OCI-LY3 (cell line): ENCODE measurements at regions not wholly inside any gene's neighbourhood (a gene's known extent, or its start where the extent isn't known, plus 50 kb on each side); places are given as distances from the start of the nearest gene placed in this dataset.
"Not testable (repeated sequence)": the region's sequence is repeated elsewhere in the genome, so short reads cannot be mapped to it uniquely, and the experiment has no call there.

Experiments
- H2AFZ ChIP-seq: fragments of 200-600, 300-600 bp; shearing (Covaris generic); 2 replicates; pipeline ENCODE4 v1.6.0; 2014; ENCODE audit warnings: antibody characterized with exemption, low read depth, low read length
- H3K27ac ChIP-seq: fragments of 200-600, 300-600 bp; sonication (generic); 2 replicates; pipeline ENCODE4 v1.5.1; 2014; ENCODE audit warnings: mild to moderate bottlenecking, low read length, moderate library complexity, mixed read lengths
- H3K27me3 ChIP-seq: fragments of 200-600, 300-600 bp; sonication (generic); 2 replicates; pipeline ENCODE4 v1.6.1; 2014; ENCODE audit warnings: low read depth, low read length, mixed read lengths
- H3K36me3 ChIP-seq: fragments of 200-600, 300-600 bp; sonication (generic); replicated peaks from 2 replicates; pipeline ENCODE3; 2014; ENCODE audit warnings: low read depth, low read length, mixed read lengths
- H3K4me1 ChIP-seq: fragments of 300-600, 200-600 bp; sonication (generic); 2 replicates; pipeline ENCODE4 v1.6.1; 2014; ENCODE audit warnings: low read length, mixed read lengths
- H3K4me2 ChIP-seq: fragments of 200-600, 300-600 bp; sonication (generic); 2 replicates; pipeline ENCODE4 v1.6.1; 2014; ENCODE audit warnings: low read length, mixed read lengths
- H3K4me3 ChIP-seq: fragments of 300-600, 200-600 bp; sonication (generic); 2 replicates; pipeline ENCODE4 v1.5.1; 2014; ENCODE audit warnings: antibody characterized with exemption, mild to moderate bottlenecking, low read length, moderate library complexity
- H3K79me2 ChIP-seq: fragments of 300-600, 200-600 bp; shearing (Covaris generic); 2 replicates; pipeline ENCODE4 v1.6.1; 2014; ENCODE audit warnings: mild to moderate bottlenecking, low read length, mixed read lengths
- H3K9ac ChIP-seq: fragments of 300-600, 200-600 bp; shearing (Covaris generic); 2 replicates; pipeline ENCODE4 v1.6.0; 2014; ENCODE audit warnings: mild to moderate bottlenecking, low read length, moderate library complexity
- H3K9me3 ChIP-seq: fragments of 200-600, 300-600 bp; shearing (Covaris generic); 2 replicates; pipeline ENCODE4 v1.6.1; 2014; ENCODE audit warnings: low read length, mixed read lengths; ENCODE audit not compliant: insufficient read depth
- H4K20me1 ChIP-seq: fragments of 200-600, 300-600 bp; sonication (generic); 2 replicates; pipeline ENCODE4 v1.6.1; 2016; ENCODE audit warnings: low read length, mixed read lengths; ENCODE audit not compliant: insufficient read depth
- EZH2phosphoT487 ChIP-seq: fragments of 200-600 bp; shearing (Covaris generic); IDR thresholded peaks from 2 replicates; pipeline ENCODE4 v1.6.1; 2018; ENCODE audit warnings: antibody characterized with exemption, mixed run types, low read depth
- TF ChIP-seq, protein P1 (sequence below): fragments of 200-600, 300-600 bp; sonication (generic); IDR thresholded peaks from 2 replicates; pipeline ENCODE4 v1.5.1; 2014; ENCODE audit warnings: antibody characterized with exemption, low read length, low read depth

DNA sequence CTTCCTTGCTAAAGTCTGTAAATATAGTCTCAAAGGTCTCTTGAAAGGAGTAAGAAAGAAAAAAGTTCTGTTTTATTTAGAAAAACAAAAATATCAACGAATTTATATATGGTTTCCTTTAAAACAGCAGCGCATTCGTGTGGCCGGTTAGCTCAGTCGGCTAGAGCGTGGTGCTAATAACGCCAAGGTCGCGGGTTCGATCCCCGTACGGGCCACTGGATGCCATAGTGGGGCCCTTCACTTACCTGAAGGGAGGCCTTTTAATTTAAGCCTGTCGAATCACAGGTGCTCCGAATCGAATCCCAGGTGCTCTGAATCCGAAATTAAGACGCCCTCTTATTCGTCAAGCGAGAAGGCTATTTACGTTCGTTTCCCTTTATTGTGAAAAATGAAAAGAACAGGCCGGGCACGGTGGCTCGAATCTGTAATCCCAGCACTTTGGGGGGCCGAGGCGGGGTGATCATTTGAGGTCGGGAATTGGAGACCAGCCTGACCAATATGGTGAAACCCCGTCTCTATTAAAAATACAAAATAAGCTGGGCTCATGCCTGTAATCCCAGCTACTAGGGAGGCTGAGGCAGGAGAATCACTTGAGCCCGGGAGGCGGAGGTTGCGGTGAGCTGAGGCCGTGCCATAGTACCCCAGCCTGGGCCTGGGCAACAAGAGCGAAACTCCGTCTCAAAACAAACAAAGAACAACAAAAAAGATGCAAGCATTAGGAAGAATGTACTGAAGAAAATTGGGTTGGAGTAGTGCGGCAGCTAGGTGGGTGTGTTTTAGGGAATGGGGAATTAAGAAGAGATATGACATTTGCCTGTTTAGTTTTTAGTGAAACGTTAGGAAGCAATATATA, 195.8 kb upstream of the ZNF184 start:
- Histone ChIP-seq H3K9me3 (no peaks in the 10 kb centered on the region), H4K20me1 (no peaks in the 10 kb centered on the region), H3K27me3 (no peaks in the 10 kb centered on the region), H3K27ac (no peak overlapping the region), H3K4me1 (peaks cover 21% of the 10 kb centered on the region; the same call in 1 of the 2 replicates), H3K9ac (no peak overlapping the region), H3K36me3 (no peaks in the 10 kb centered on the region), H3K4me2 (peak overlapping the region; percentile 99), H2AFZ (no peak overlapping the region), H3K79me2 (no peaks in the 10 kb centered on the region), H3K4me3 (peak overlapping the region; percentile 71)
- TF ChIP-seq EZH2phosphoT487 = no peak
- TF ChIP-seq, protein P1, sequence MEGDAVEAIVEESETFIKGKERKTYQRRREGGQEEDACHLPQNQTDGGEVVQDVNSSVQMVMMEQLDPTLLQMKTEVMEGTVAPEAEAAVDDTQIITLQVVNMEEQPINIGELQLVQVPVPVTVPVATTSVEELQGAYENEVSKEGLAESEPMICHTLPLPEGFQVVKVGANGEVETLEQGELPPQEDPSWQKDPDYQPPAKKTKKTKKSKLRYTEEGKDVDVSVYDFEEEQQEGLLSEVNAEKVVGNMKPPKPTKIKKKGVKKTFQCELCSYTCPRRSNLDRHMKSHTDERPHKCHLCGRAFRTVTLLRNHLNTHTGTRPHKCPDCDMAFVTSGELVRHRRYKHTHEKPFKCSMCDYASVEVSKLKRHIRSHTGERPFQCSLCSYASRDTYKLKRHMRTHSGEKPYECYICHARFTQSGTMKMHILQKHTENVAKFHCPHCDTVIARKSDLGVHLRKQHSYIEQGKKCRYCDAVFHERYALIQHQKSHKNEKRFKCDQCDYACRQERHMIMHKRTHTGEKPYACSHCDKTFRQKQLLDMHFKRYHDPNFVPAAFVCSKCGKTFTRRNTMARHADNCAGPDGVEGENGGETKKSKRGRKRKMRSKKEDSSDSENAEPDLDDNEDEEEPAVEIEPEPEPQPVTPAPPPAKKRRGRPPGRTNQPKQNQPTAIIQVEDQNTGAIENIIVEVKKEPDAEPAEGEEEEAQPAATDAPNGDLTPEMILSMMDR = no peak

GRCh38 chr6:27667657-27668441, 194.9 kb upstream of the ZNF184 start:
- no peak overlapping the region for H2AFZ ChIP-seq
- H3K27ac ChIP-seq = no peak overlapping the region
- no peaks in the 10 kb centered on the region for H3K9me3 ChIP-seq
- peak overlapping the region; percentile 71 for H3K4me3 ChIP-seq
- H3K4me1 ChIP-seq = peaks cover 21% of the 10 kb centered on the region; the same call in 1 of the 2 replicates
- no peaks in the 10 kb centered on the region for H3K27me3 ChIP-seq
- TF ChIP-seq EZH2phosphoT487 = no peak
- TF ChIP-seq, protein P1 = no peak
- H3K79me2 ChIP-seq = no peaks in the 10 kb centered on the region
- H4K20me1 ChIP-seq = no peaks in the 10 kb centered on the region
- H3K36me3 ChIP-seq = no peaks in the 10 kb centered on the region
- peak overlapping the region; percentile 99 for H3K4me2 ChIP-seq
- no peak overlapping the region for H3K9ac ChIP-seq

DNA sequence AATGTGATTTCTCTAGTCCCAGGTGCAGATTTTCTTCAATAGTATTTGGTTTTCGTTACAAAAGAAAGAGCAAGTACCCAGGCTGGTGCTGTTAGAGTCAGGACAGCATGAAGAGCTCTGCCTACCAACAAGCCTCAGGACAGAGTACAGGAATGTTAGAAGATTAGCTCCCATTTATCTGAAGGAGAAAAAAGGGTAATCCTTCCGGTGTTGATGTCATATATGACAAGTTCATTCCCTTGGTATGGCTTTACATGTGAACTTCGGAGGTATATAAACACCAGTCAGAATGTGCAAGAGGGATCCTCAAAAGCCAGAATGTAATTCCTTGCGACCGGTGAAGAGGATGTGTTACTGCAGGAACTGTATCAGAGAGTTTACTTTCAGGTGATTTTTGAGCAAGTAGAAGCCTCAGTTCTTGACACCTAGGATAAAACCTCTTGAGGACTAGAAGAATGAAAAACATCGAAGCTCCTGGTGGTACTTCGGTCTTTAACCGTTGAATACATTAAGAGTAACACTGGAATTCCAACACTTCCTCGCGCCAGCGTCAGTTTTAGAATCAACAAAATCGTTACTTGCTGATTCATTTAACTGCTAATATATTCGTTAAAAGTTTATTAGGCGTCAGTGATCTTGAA, 194.2 kb upstream of the ZNF184 start:
- no peaks in the 10 kb centered on the region for H3K36me3 ChIP-seq
- H3K27ac ChIP-seq = no peak overlapping the region
- H2AFZ ChIP-seq = no peak overlapping the region
- H3K4me1 ChIP-seq = peaks cover 19% of the 10 kb centered on the region; the same call in 1 of the 2 replicates
- H3K27me3 ChIP-seq = no peaks in the 10 kb centered on the region
- no peak overlapping the region; the same call in 1 of the 2 replicates for H3K4me2 ChIP-seq
- no peak for TF ChIP-seq EZH2phosphoT487
- TF ChIP-seq, protein P1 = no peak
- H3K79me2 ChIP-seq = no peaks in the 10 kb centered on the region
- H3K9me3 ChIP-seq = no peaks in the 10 kb centered on the region
- no peak overlapping the region for H3K9ac ChIP-seq
- H4K20me1 ChIP-seq = no peaks in the 10 kb centered on the region
- H3K4me3 ChIP-seq = no peak overlapping the region

DNA sequence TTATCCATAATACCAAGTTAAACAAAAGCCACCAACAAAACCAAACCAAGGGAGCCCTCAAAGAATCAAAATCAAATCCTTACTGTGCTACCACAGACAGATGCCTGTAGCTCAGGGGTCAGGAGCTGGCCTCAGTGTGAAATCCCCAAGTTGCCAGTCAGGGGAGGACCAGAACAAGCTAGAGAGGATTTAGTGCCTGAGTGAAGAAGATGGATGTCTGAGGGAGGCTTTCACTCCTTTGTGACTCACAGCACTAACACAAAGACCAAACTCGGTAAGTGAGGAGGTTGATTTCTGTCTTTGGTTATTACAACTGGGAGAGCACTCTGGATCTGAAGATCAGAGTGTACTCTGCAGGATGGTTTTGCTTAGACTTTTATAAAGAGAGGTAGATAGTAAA, 189.9 kb upstream of the ZNF184 start:
- Histone ChIP-seq H3K27me3 (no peaks in the 10 kb centered on the region), H3K9ac (no peak overlapping the region), H4K20me1 (no peaks in the 10 kb centered on the region), H3K27ac (no peak overlapping the region), H3K9me3 (no peaks in the 10 kb centered on the region), H3K36me3 (no peaks in the 10 kb centered on the region), H3K4me2 (no peak overlapping the region), H3K79me2 (no peaks in the 10 kb centered on the region), H3K4me1 (0 out of 2 replicates have a peak, but pooled peaks cover 3% of the 10 kb centered on the region), H3K4me3 (no peak overlapping the region), H2AFZ (0 out of 2 replicates have a peak overlapping the region, but pooled peaks have one; percentile 74)
- TF ChIP-seq EZH2phosphoT487 = no peak
- TF ChIP-seq, protein P1 = no peak

- H3K4me2 ChIP-seq, H3K27me3 ChIP-seq, H3K79me2 ChIP-seq, H3K9me3 ChIP-seq, H3K27ac ChIP-seq, H4K20me1 ChIP-seq, H3K4me1 ChIP-seq, H2AFZ ChIP-seq, H3K4me3 ChIP-seq, H3K36me3 ChIP-seq, H3K9ac ChIP-seq: not testable (repeated sequence)
Observed at GRCh38 chr6:27662212-27662611, 189.3 kb upstream of the ZNF184 start.
